ENCODE measurements at regions not wholly inside any gene's neighbourhood (a gene's known extent, or its start where the extent isn't known, plus 50 kb on each side); places are given as distances from the start of the nearest gene placed in this dataset.

DNA sequence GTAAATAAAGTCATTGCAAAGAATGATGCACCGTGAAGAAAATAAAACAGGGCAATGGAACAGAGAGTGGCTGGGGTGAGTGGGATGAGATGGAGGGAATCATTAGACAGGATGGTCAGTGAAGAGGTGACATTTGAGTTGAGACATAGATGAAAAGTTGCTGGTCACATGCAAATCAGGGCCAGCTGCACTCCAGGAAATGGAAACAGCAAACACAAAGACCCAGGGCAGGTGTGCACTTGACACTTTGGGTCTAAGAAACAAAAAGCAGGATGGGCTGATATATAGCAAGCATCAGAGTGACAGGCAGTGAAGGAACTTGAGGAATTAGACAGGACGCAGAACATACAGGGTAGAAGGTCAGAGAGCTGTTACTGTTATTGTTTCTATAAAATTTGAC lies 171.5 kb upstream of the RIPOR2 start (continued):
- TF ChIP-seq AKNA (CRISPR knock-in tag; IDR thresholded peaks at IDR 0.05; ENCODE audit: borderline replicate concordance): no peak
- TF ChIP-seq ZNF143 (CRISPR knock-in tag; IDR thresholded peaks at IDR 0.05): no peak
- no peak for TF ChIP-seq KMT2B (CRISPR knock-in tag; IDR thresholded peaks at IDR 0.05)
- no peak for TF ChIP-seq ZNF354B (CRISPR knock-in tag; IDR thresholded peaks at IDR 0.05)
- no peak for TF ChIP-seq STAT6 (CRISPR knock-in tag; IDR thresholded peaks at IDR 0.05; ENCODE audit: borderline replicate concordance)
- no peak for TF ChIP-seq ZNF577 (CRISPR knock-in tag; IDR thresholded peaks at IDR 0.05; ENCODE audit: borderline replicate concordance, low read depth)
- TF ChIP-seq MBD4 (IDR thresholded peaks at IDR 0.05; ENCODE audit: borderline replicate concordance, low read length): no peak
- no peak for TF ChIP-seq ZNF335 (CRISPR knock-in tag; IDR thresholded peaks at IDR 0.05)
- TF ChIP-seq, protein P1, sequence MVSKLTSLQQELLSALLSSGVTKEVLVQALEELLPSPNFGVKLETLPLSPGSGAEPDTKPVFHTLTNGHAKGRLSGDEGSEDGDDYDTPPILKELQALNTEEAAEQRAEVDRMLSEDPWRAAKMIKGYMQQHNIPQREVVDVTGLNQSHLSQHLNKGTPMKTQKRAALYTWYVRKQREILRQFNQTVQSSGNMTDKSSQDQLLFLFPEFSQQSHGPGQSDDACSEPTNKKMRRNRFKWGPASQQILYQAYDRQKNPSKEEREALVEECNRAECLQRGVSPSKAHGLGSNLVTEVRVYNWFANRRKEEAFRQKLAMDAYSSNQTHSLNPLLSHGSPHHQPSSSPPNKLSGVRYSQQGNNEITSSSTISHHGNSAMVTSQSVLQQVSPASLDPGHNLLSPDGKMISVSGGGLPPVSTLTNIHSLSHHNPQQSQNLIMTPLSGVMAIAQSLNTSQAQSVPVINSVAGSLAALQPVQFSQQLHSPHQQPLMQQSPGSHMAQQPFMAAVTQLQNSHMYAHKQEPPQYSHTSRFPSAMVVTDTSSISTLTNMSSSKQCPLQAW (CRISPR knock-in tag; IDR thresholded peaks at IDR 0.05): no peak
- no peak for TF ChIP-seq HOXA5 (CRISPR knock-in tag; IDR thresholded peaks at IDR 0.05)
- TF ChIP-seq, protein P2, sequence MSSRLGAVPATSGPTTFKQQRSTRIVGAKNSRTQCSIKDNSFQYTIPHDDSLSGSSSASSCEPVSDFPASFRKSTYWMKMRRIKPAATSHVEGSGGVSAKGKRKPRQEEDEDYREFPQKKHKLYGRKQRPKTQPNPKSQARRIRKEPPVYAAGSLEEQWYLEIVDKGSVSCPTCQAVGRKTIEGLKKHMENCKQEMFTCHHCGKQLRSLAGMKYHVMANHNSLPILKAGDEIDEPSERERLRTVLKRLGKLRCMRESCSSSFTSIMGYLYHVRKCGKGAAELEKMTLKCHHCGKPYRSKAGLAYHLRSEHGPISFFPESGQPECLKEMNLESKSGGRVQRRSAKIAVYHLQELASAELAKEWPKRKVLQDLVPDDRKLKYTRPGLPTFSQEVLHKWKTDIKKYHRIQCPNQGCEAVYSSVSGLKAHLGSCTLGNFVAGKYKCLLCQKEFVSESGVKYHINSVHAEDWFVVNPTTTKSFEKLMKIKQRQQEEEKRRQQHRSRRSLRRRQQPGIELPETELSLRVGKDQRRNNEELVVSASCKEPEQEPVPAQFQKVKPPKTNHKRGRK (CRISPR knock-in tag; IDR thresholded peaks at IDR 0.05): no peak
- TF ChIP-seq, protein P3, sequence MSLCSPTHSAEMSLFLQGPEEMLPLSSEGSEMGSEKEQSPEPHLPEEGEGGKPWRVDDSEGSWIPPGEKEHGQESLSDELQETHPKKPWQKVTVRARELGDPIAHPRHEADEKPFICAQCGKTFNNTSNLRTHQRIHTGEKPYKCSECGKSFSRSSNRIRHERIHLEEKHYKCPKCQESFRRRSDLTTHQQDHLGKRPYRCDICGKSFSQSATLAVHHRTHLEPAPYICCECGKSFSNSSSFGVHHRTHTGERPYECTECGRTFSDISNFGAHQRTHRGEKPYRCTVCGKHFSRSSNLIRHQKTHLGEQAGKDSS (CRISPR knock-in tag; IDR thresholded peaks at IDR 0.05; ENCODE audit: borderline replicate concordance, low read depth): no peak
